SU-DHL-6 (cell line): ENCODE measurements at regions not wholly inside any gene's neighbourhood (a gene's known extent, or its start where the extent isn't known, plus 50 kb on each side); places are given as distances from the start of the nearest gene placed in this dataset.

Experiments
- H2AFZ ChIP-seq: fragments of 200-600 bp; sonication (generic); 2 replicates; pipeline ENCODE4 v1.6.1; 2014; ENCODE audit warnings: low read depth, mild to moderate bottlenecking, moderate library complexity, mixed read lengths, antibody characterized with exemption, low read length; ENCODE audit not compliant: severe bottlenecking
- H3F3A ChIP-seq: fragments of 200-600 bp; shearing (Covaris generic); 2 replicates; pipeline ENCODE4 v1.6.0; 2016; ENCODE audit warnings: antibody characterized with exemption, mild to moderate bottlenecking; ENCODE audit not compliant: insufficient read depth
- H3K27ac ChIP-seq: fragments of 200-600 bp; sonication (generic); 2 replicates; pipeline ENCODE4 v1.5.1; 2016; ENCODE audit warnings: low read depth, mild to moderate bottlenecking, low read length, moderate library complexity, mixed read lengths
- H3K27me3 ChIP-seq: fragments of 200-600 bp; sonication (generic), shearing (Covaris generic); 2 replicates; pipeline ENCODE4 v1.6.0; 2014; ENCODE audit warnings: mild to moderate bottlenecking, low read length
- H3K36me3 ChIP-seq: fragments of 200-600 bp; sonication (generic); 2 replicates; pipeline ENCODE4 v1.6.1; 2014; ENCODE audit warnings: mild to moderate bottlenecking, low read length, mixed read lengths
- H3K4me2 ChIP-seq: fragments of 300-600, 200-600 bp; shearing (Covaris generic), sonication (generic); 2 replicates; pipeline ENCODE4 v1.6.0; 2014; ENCODE audit warnings: low read length, low read depth, mild to moderate bottlenecking; ENCODE audit not compliant: poor library complexity, severe bottlenecking
- H3K4me3 ChIP-seq: fragments of 200-600 bp; sonication (generic); 2 replicates; pipeline ENCODE4 v1.5.1; 2014; ENCODE audit warnings: antibody characterized with exemption, low read length, mild to moderate bottlenecking, mixed read lengths; ENCODE audit not compliant: insufficient read depth, poor library complexity, severe bottlenecking
- H3K79me2 ChIP-seq: fragments of 200-600 bp; sonication (generic); 2 replicates; pipeline ENCODE4 v1.6.1; 2014; ENCODE audit warnings: mild to moderate bottlenecking, low read length, moderate library complexity; ENCODE audit not compliant: insufficient read depth
- H3K9ac ChIP-seq: fragments of 200-600 bp; sonication (generic); 2 replicates; pipeline ENCODE4 v1.7.0; 2014; ENCODE audit warnings: mild to moderate bottlenecking, low read length
- H3K9me2 ChIP-seq: fragments of 200-600 bp; sonication (generic); replicated peaks from 2 replicates; pipeline ENCODE4 v1.6.1; 2014; ENCODE audit warnings: low read length; ENCODE audit not compliant: insufficient read depth
- H3K9me3 ChIP-seq: fragments of 200-600 bp; sonication (generic); 2 replicates; pipeline ENCODE4 v1.6.1; 2014; ENCODE audit warnings: low read length, mixed read lengths; ENCODE audit not compliant: insufficient read depth
- H4K20me1 ChIP-seq: fragments of 200-600 bp; sonication (generic); 2 replicates; pipeline ENCODE4 v1.6.1; 2014; ENCODE audit warnings: low read depth, mild to moderate bottlenecking, antibody characterized with exemption, low read length, moderate library complexity, mixed read lengths
- CTCF ChIP-seq: fragments of 200-600 bp; sonication (generic); IDR thresholded peaks from one replicate; pipeline ENCODE4 v1.5.1; 2017; ENCODE audit warnings: antibody characterized with exemption, mild to moderate bottlenecking, low read length, moderate library complexity; ENCODE audit not compliant: insufficient read depth, poor library complexity, severe bottlenecking
- EZH2phosphoT487 ChIP-seq: fragments of 200-600 bp; sonication (generic), shearing (Covaris generic); conservative IDR thresholded peaks from 2 replicates; pipeline ENCODE4 v1.6.1; 2018; ENCODE audit warnings: mild to moderate bottlenecking, antibody characterized with exemption, low read length, moderate library complexity, mixed read lengths

- Histone ChIP-seq H3K27ac (no peak overlapping the region), H3K9me3 (no peaks in the 10 kb centered on the region), H3F3A (no peaks in the 10 kb centered on the region), H3K79me2 (no peaks in the 10 kb centered on the region), H3K9me2 (no peaks in the 10 kb centered on the region), H3K4me2 (no peak overlapping the region), H3K27me3 (no peaks in the 10 kb centered on the region), H2AFZ (no peak overlapping the region), H3K9ac (no peak overlapping the region), H4K20me1 (no peaks in the 10 kb centered on the region), H3K36me3 (no peaks in the 10 kb centered on the region), H3K4me3 (no peak overlapping the region)
- TF ChIP-seq EZH2phosphoT487 (no peak), CTCF (no peak)
Measured at GRCh38 chr3:164818318-164818717, 260.0 kb downstream of the SI start.

GRCh38 chr3:164814106-164814505, 264.2 kb downstream of the SI start:
- Histone ChIP-seq H3K27me3 (no peaks in the 10 kb centered on the region), H3K9ac (no peak overlapping the region), H3K79me2 (no peaks in the 10 kb centered on the region), H3F3A (no peaks in the 10 kb centered on the region), H3K27ac (no peak overlapping the region), H3K9me3 (no peaks in the 10 kb centered on the region), H2AFZ (peak overlapping the region; percentile 53), H3K36me3 (no peaks in the 10 kb centered on the region), H4K20me1 (no peaks in the 10 kb centered on the region), H3K4me2 (no peak overlapping the region), H3K4me3 (no peak overlapping the region), H3K9me2 (no peaks in the 10 kb centered on the region)
- no peak for TF ChIP-seq EZH2phosphoT487
- no peak for TF ChIP-seq CTCF

GRCh38 chr3:164812042-164812441, 266.3 kb downstream of the SI start:
- H3K9me2 ChIP-seq, result no peaks in the 10 kb centered on the region
- H3K36me3 ChIP-seq, result no peaks in the 10 kb centered on the region
- no peaks in the 10 kb centered on the region for H4K20me1 ChIP-seq
- no peaks in the 10 kb centered on the region for H3K27me3 ChIP-seq
- H3K4me2 ChIP-seq, result no peak overlapping the region
- no peak overlapping the region for H3K9ac ChIP-seq
- H3K4me3 ChIP-seq, result no peak overlapping the region
- no peaks in the 10 kb centered on the region for H3F3A ChIP-seq
- no peak overlapping the region for H3K27ac ChIP-seq
- TF ChIP-seq CTCF (no peak), EZH2phosphoT487 (no peak)
- no peak overlapping the region for H2AFZ ChIP-seq
- no peaks in the 10 kb centered on the region for H3K79me2 ChIP-seq
- no peaks in the 10 kb centered on the region for H3K9me3 ChIP-seq

- Histone ChIP-seq H3K4me3 (no peak overlapping the region), H4K20me1 (no peaks in the 10 kb centered on the region), H3K27ac (no peak overlapping the region), H2AFZ (peak overlapping the region; percentile 21), H3F3A (no peaks in the 10 kb centered on the region), H3K4me2 (no peak overlapping the region), H3K9me2 (no peaks in the 10 kb centered on the region), H3K36me3 (no peaks in the 10 kb centered on the region), H3K9ac (no peak overlapping the region), H3K9me3 (peaks cover 4% of the 10 kb centered on the region; the same call in 1 of the 2 replicates), H3K27me3 (no peaks in the 10 kb centered on the region), H3K79me2 (no peaks in the 10 kb centered on the region)
- TF ChIP-seq EZH2phosphoT487, result no peak
- TF ChIP-seq CTCF, result no peak
Measured at GRCh38 chr3:164806188-164806587, 272.1 kb downstream of the SI start.
